HG02981 (cell line): ENCODE measurements at regions not wholly inside any gene's neighbourhood (a gene's known extent, or its start where the extent isn't known, plus 50 kb on each side); places are given as distances from the start of the nearest gene placed in this dataset.
"Not testable (repeated sequence)": the region's sequence is repeated elsewhere in the genome, so short reads cannot be mapped to it uniquely, and the experiment has no call there.

Experiments
- ATAC-seq: cut with Tn5 transposase; IDR thresholded peaks from one replicate; pipeline ENCODE4 v1.9.1; 2021; ENCODE audit warnings: mild to moderate bottlenecking, moderate library complexity; ENCODE audit not compliant: unreplicated experiment

DNA sequence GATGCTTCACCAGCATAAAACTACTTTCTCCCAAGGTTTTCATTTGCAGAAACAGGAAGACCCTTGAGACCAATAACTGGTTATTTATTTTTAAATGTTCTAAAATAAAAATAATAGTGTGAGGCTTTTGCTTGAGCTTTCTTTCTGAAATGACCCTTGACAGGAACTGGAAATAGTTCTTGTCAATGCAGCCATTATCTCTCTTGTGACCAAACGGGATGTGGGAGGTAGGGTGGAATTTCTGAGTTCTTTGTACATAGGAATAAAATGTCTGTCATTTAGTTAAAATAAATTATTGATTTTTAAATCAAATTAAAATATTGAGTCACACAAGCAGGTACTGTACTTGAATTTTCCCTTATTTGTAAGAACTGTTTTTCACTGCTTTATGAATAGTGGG is 110.2 kb upstream of the CCN2 start:
- ATAC-seq: no peak

DNA sequence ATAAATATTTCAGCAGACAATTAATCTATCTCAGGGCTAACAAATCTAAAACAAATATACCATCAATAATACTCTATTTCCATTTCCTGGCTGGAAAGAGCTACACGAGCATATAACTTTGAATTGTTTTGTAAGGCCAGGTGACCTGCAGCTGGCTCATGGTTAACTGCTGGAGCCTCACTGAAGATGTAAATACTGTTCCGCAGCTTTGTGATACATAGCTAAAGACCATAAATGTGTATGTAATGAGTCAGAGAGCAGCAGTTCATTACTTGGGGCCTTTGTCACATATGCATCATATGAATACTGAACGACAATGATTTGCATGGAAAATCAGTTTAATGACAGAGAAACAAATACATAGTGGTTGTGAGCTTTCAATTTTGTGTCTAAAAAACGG is 109.4 kb upstream of the CCN2 start:
- ATAC-seq: no peak

- no peak for ATAC-seq
These were observed 107.8 kb upstream of the CCN2 start for GRCh38 chr6:132058975-132059374.

GRCh38 chr6:132054525-132054924 is 103.4 kb upstream of the CCN2 start:
- no peak for ATAC-seq

DNA sequence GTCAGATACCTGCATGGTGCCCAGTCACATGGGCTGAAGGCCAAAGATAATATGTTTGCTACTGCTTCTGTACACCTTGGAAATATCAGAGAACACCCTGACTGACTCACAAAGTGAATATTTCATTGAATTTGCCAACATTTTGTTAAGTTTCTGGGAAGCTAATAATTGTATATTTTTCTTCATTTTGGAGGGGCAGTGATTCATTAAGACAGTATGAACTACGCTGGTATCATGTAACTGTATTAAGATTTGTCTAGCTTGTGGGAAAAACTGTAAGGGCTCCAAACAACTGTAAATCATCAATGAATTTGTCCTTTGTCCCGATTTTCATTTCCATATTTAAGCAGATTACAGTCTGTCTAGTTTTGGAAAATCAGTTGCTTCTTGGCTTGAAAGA is 102.3 kb upstream of the CCN2 start:
- no peak for ATAC-seq

DNA sequence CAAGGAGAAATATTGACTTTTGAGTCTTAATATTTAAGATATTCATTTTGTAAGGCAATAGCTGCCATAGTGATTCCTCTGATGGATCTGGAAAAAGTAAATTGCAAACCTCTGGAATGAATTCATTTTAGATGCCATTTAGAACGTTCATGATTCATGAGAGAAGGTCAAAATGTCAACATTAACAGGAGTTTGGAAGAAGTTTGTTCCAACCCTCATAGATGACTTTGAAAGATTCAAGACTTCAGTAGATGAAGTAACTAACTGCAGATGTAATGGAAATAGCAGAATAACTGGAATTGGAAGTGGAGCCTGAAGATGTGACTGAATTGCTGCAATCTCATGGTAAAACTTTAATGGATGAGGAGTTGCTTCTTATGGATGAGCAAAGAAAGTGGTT is 100.9 kb upstream of the CCN2 start:
- no peak for ATAC-seq

GRCh38 chr6:132045877-132046276 is 94.7 kb upstream of the CCN2 start:
- no peak for ATAC-seq

DNA sequence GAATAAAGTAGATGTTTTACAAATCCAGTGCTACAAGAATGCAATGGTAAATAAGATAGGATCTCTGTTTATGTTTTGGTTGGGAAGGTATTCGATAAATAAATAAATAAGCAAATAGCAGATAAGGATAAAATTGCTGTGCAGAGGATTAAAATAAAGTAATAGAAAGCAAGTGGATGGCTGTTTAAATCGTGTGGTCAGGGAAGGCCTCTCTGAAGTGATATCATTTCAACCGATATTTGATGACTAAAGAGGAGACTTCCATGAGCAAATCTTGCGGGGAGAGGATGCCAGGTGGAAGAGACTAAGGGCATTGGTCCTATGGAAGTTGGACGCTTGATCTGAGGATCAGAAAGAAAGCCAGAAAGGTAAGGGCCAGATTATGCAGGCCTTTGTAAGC is 92.0 kb upstream of the CCN2 start:
- ATAC-seq: no peak

- ATAC-seq: no peak
These were observed 90.5 kb upstream of the CCN2 start for GRCh38 chr6:132041706-132042105.

- no peak for ATAC-seq
These were observed 76.9 kb upstream of the CCN2 start for GRCh38 chr6:132028029-132028428.

GRCh38 chr6:132025468-132025867 is 74.3 kb upstream of the CCN2 start:
- no peak for ATAC-seq

- ATAC-seq: no peak
These were observed 72.3 kb upstream of the CCN2 start for GRCh38 chr6:132023490-132023889.

DNA sequence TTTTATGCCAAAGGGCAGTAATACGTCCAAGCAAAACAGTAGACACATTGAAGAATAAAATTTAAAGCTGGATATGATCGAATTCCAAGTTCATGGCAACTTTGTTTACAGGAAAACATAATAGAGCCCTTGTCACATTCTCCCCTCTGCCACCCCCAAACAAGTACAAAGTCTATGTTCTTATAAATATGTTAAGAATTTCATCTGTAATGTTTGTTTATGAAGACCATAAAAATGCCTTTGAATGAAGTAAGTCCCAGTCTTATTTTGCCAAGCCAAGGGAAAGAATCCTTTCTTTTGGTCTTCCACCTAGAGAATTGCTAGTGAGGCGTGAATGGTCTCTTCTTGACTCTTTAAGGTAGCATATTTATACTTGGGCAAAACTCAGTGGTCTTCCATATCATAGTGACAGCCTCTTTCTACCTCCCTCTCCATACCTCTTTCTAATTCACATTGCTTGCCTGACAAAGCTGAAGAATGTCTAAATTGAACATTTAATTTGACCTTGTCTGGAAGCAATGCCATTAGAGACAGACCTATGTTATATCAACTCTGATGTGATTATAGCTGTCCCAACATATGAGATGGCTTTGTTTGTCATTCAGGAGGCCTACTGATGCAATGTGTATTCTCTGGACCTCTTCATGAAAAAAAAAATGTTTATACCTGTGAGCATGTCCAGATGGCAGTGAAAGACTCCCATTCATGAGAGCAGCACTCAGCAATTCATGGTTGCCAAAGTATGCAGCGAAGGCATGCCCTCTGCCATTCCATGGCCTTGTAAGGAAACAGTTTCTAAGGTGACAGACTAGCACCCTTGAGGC is 70.6 kb upstream of the CCN2 start:
- no peak for ATAC-seq

- not testable (repeated sequence) for ATAC-seq
These were observed 69.7 kb upstream of the CCN2 start for GRCh38 chr6:132020918-132021317.

DNA sequence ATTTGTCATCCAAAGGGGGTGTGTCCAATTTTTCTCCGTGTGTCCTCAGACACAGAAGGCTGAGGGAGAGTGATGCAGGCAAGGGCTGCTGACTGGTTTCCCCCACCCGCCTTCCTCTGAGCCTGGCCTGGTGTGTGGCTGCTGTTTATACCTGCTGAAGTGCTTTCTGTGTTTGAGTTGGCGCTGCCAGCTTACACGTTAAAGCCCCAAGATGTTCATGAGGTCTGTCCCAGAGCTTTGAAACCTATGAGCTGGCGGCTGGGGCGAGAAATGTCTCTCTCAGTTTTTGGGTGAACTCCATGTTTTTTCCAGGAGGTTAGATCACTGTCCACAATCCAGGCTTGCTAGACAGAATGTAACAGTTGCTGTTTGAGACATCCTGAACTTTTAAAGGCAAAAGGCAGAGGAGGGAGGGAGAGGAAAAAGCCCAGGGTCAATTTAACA is 69.0 kb upstream of the CCN2 start:
- no peak for ATAC-seq

DNA sequence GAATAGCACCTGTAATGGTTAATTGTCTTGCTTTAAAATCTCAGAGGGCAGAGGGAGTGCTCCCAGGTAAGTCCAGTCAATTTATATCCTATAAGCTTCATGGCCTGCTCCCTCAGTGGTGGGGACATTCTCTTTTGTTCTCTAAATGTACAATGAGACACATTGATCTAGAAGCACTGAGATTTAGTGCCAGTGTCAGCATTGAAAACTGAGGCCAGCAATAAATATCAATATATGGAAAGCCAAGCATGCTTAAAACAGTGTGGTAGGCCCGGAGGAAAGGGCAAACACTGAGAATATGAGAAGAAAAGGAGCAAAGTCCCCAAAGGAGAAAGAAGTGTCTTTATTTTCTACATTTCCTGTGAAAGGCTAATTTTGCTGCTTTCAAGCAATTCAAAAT is 68.4 kb upstream of the CCN2 start:
- no peak for ATAC-seq

GRCh38 chr6:132017942-132018341 is 66.8 kb upstream of the CCN2 start:
- no peak for ATAC-seq

DNA sequence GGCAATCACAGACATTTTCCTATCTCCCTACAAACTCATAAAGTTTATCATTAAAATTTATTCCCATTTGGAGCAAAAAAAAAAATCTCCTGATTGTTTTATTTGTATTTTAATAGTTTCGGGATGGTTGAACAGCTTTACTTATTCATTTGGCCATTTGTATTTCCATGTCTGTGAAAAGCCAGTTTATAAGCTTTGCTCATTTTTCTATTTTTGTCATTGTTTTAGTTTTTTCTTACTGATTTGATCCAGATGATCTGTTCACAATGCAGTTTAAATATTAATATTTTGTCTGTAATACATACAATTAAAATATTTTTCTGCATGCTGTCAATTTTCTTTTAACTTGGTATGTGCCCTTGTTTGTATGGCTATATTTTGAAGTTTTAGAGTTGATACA is 65.2 kb upstream of the CCN2 start:
- no peak for ATAC-seq

DNA sequence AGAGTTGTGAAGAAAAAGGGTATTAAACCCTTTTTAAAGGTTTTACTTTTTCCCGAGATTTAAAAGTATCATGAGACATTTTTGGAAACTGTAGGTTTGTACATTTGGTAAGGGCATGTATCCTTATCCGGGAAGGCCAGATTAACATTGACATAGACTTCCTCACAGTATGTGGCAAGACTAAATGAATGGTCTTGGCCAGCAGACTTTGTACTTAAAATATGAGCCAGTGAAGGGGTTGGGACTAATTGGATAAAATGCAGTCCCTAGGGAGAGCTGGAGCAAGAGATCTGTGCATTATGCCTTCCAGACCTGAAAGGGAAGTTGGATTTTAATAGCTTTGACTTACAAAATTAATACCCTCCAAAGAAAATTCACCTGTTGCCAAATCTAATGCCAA is 60.4 kb upstream of the CCN2 start:
- ATAC-seq: no peak

DNA sequence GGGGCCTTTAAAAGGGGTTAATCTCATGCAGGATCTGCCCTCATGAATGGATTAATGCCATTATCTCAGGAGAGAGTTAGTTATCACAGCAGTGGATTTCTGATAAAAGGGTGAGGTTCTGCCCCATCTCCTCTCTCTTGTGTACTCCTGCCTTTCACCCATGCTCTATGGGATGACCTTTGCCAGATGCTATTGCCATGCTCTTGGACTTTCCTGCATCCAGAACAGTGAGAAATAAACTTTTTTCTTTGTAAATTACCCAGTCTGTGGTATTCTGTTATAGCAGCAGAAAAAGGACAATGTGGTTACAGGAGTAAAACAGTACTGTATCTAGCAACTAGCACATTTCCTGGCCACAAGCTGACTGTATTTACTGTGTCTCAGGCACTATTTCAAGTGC is 58.0 kb upstream of the CCN2 start:
- ATAC-seq: no peak

DNA sequence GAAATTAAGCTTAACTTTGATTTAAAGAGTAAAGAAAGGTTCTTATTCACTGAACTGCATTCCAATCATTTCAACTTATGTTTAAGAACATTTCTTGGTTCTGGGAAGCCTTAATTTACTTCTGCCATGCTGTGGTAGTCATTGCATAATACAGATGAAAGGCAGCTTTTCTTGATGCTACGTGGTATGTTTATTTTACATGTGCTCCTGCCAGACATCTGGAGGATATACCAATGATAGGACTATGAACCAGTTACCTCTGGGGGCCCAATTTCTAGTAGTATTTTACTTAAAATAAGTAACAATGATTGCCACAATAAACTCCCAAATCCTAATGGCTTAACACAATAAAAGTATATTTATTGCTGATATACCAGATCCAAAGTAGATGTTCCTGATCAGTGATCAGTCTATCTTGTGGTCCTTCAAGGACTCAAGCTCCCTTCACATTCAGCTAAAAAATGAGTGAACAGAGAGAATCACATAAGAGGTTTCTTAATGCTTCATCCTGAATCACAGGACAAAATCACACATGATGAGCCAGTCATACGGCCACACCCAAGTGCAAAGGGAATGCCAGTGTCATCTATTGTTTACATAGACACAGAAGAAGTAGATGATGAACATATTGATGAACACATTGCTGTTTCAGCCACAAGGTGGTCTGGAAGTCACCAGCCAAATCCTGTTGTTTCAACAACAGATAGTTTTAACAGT is 56.5 kb upstream of the CCN2 start:
- ATAC-seq: no peak

DNA sequence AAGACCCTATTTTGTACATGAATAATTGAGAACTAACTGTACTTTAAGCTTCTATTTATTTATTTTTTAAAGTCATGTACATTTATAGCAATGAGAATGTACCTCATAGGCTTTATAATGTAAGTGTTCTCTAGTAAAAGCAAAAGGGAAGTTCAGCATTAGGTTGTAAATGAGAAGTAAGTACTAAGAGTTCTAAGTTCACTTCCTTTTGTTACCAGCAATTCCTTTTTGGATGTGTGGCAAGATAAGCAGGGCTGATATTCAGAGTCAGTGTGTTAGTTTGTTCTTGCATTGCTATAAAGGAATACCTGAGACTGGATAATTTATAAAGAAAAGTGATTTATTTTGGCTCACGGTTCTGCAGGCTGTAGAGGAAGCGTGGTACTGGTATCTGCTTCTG is 54.0 kb upstream of the CCN2 start:
- ATAC-seq: no peak
